ENCODE measurements at regions not wholly inside any gene's neighbourhood (a gene's known extent, or its start where the extent isn't known, plus 50 kb on each side); places are given as distances from the start of the nearest gene placed in this dataset.

GRCh38 chr9:18092138-18092537 lies 381.8 kb upstream of the ADAMTSL1 start:
- no peak overlapping the region for H4K91ac ChIP-seq (ENCODE audit: low read depth, low read length, poor library complexity)
- no peaks in the 10 kb centered on the region for H3K27me3 ChIP-seq (ENCODE audit: control insufficient read depth in 3 of 3, insufficient read depth in 3 of 3, low read depth in 1 of 3, low read length in 3 of 3)
- no peaks in the 10 kb centered on the region for H3K4me1 ChIP-seq (ENCODE audit: control insufficient read depth in 2 of 2, insufficient read depth in 1 of 2, low read depth in 1 of 2, low read length in 2 of 2)
- no peak overlapping the region for H2BK15ac ChIP-seq (ENCODE audit: low read length)
- no peaks in the 10 kb centered on the region for H3K36me3 ChIP-seq (replicated peaks in 1 of 2; ENCODE audit: control insufficient read depth in 2 of 2, insufficient read depth in 2 of 2, low read length in 2 of 2)
- no peak overlapping the region for H4K8ac ChIP-seq (ENCODE audit: low read depth, low read length)
- no peak overlapping the region for H3K14ac ChIP-seq (ENCODE audit: low read length)
- DNase-seq (ENCODE audit: low spot score), result no peak
- WGBS, 2 donors (ENCODE audit: extremely low coverage in 2 of 2, insufficient read length in 2 of 2, insufficient replicate concordance in 1 of 2), result no CpG with 5 or more reads among the region's 4 CpGs
- no peaks in the 10 kb centered on the region for H3K9me3 ChIP-seq (replicated peaks in 1 of 2; ENCODE audit: control insufficient read depth in 2 of 2, insufficient read depth in 1 of 2, low read depth in 1 of 2, low read length in 2 of 2)
- H2BK5ac ChIP-seq (ENCODE audit: low read length), result no peak overlapping the region
- no peak overlapping the region for H3K27ac ChIP-seq (replicated peaks; ENCODE audit: low read length)
- H2AFZ ChIP-seq (ENCODE audit: low read length), result no peak overlapping the region
- no peak overlapping the region for H3K4me2 ChIP-seq (ENCODE audit: insufficient read depth, low read length, poor library complexity, severe bottlenecking)
- no peak overlapping the region for H2BK12ac ChIP-seq (ENCODE audit: low read length)
- no peak overlapping the region for H3K4ac ChIP-seq (ENCODE audit: low read length)
- H3K18ac ChIP-seq (ENCODE audit: low read length), result no peak overlapping the region
- no peak overlapping the region for H3K9ac ChIP-seq (ENCODE audit: low read depth, low read length, poor library complexity)
- no peaks in the 10 kb centered on the region for H3K79me1 ChIP-seq (ENCODE audit: low read depth, low read length)
- no peak overlapping the region for H3K23ac ChIP-seq (ENCODE audit: low read depth, low read length, poor library complexity)
- no peak overlapping the region for H2BK120ac ChIP-seq (ENCODE audit: low read depth, low read length)
- no peak overlapping the region for H3K4me3 ChIP-seq (ENCODE audit: low read length in 2 of 2)
- no peak overlapping the region for H2AK5ac ChIP-seq (ENCODE audit: low read depth, low read length)

- no CpG with 5 or more reads among the region's 4 CpGs for WGBS, 2 donors (ENCODE audit: extremely low coverage in 2 of 2, insufficient read length in 2 of 2, insufficient replicate concordance in 1 of 2)
- Histone ChIP-seq H3K27ac (replicated peaks; ENCODE audit: low read length) (peak overlapping the region; percentile 4), H2BK12ac (ENCODE audit: low read length) (no peak overlapping the region), H2AK5ac (ENCODE audit: low read depth, low read length) (no peak overlapping the region), H3K27me3 (ENCODE audit: control insufficient read depth in 3 of 3, insufficient read depth in 3 of 3, low read depth in 1 of 3, low read length in 3 of 3) (no peaks in the 10 kb centered on the region), H3K36me3 (replicated peaks in 1 of 2; ENCODE audit: control insufficient read depth in 2 of 2, insufficient read depth in 2 of 2, low read length in 2 of 2) (no peaks in the 10 kb centered on the region), H2BK120ac (ENCODE audit: low read depth, low read length) (no peak overlapping the region), H3K4me2 (ENCODE audit: insufficient read depth, low read length, poor library complexity, severe bottlenecking) (no peak overlapping the region), H4K91ac (ENCODE audit: low read depth, low read length, poor library complexity) (no peak overlapping the region), H3K9me3 (replicated peaks in 1 of 2; ENCODE audit: control insufficient read depth in 2 of 2, insufficient read depth in 1 of 2, low read depth in 1 of 2, low read length in 2 of 2) (no peaks in the 10 kb centered on the region), H3K23ac (ENCODE audit: low read depth, low read length, poor library complexity) (no peak overlapping the region), H3K4me1 (ENCODE audit: control insufficient read depth in 2 of 2, insufficient read depth in 1 of 2, low read depth in 1 of 2, low read length in 2 of 2) (peaks cover 2 to 12% of the 10 kb centered on the region in 2 donors), H4K8ac (ENCODE audit: low read depth, low read length) (no peak overlapping the region), H3K14ac (ENCODE audit: low read length) (no peak overlapping the region), H2BK15ac (ENCODE audit: low read length) (no peak overlapping the region), H2AFZ (ENCODE audit: low read length) (peak overlapping the region; percentile 36), H3K79me1 (ENCODE audit: low read depth, low read length) (no peaks in the 10 kb centered on the region), H3K9ac (ENCODE audit: low read depth, low read length, poor library complexity) (no peak overlapping the region), H3K4ac (ENCODE audit: low read length) (no peak overlapping the region), H3K18ac (ENCODE audit: low read length) (no peak overlapping the region), H3K4me3 (ENCODE audit: low read length in 2 of 2) (no peak overlapping the region), H2BK5ac (ENCODE audit: low read length) (no peak overlapping the region)
- peak; percentile 26 for DNase-seq (ENCODE audit: low spot score)
These were observed 367.9 kb upstream of the ADAMTSL1 start for GRCh38 chr9:18106006-18106560.

- no peak overlapping the region for H3K9ac ChIP-seq (ENCODE audit: low read depth, low read length, poor library complexity)
- no CpG with 5 or more reads among the region's 4 CpGs for WGBS, 2 donors (ENCODE audit: extremely low coverage in 2 of 2, insufficient read length in 2 of 2, insufficient replicate concordance in 1 of 2)
- H3K27ac ChIP-seq (replicated peaks; ENCODE audit: low read length), result no peak overlapping the region
- no peak overlapping the region for H2BK12ac ChIP-seq (ENCODE audit: low read length)
- H3K36me3 ChIP-seq (replicated peaks in 1 of 2; ENCODE audit: control insufficient read depth in 2 of 2, insufficient read depth in 2 of 2, low read length in 2 of 2), result no peaks in the 10 kb centered on the region
- no peak overlapping the region for H2AK5ac ChIP-seq (ENCODE audit: low read depth, low read length)
- no peak for DNase-seq (ENCODE audit: low spot score)
- no peak overlapping the region for H2BK15ac ChIP-seq (ENCODE audit: low read length)
- no peaks in the 10 kb centered on the region for H3K9me3 ChIP-seq (replicated peaks in 1 of 2; ENCODE audit: control insufficient read depth in 2 of 2, insufficient read depth in 1 of 2, low read depth in 1 of 2, low read length in 2 of 2)
- no peak overlapping the region for H2BK5ac ChIP-seq (ENCODE audit: low read length)
- peaks cover 2 to 12% of the 10 kb centered on the region in 2 donors for H3K4me1 ChIP-seq (ENCODE audit: control insufficient read depth in 2 of 2, insufficient read depth in 1 of 2, low read depth in 1 of 2, low read length in 2 of 2)
- H2BK120ac ChIP-seq (ENCODE audit: low read depth, low read length), result no peak overlapping the region
- no peak overlapping the region for H3K23ac ChIP-seq (ENCODE audit: low read depth, low read length, poor library complexity)
- no peak overlapping the region for H3K4me2 ChIP-seq (ENCODE audit: insufficient read depth, low read length, poor library complexity, severe bottlenecking)
- H4K91ac ChIP-seq (ENCODE audit: low read depth, low read length, poor library complexity), result no peak overlapping the region
- H3K4ac ChIP-seq (ENCODE audit: low read length), result no peak overlapping the region
- H3K18ac ChIP-seq (ENCODE audit: low read length), result no peak overlapping the region
- no peak overlapping the region for H2AFZ ChIP-seq (ENCODE audit: low read length)
- no peak overlapping the region for H4K8ac ChIP-seq (ENCODE audit: low read depth, low read length)
- H3K27me3 ChIP-seq (ENCODE audit: control insufficient read depth in 3 of 3, insufficient read depth in 3 of 3, low read depth in 1 of 3, low read length in 3 of 3), result no peaks in the 10 kb centered on the region
- H3K14ac ChIP-seq (ENCODE audit: low read length), result no peak overlapping the region
- H3K4me3 ChIP-seq (ENCODE audit: low read length in 2 of 2), result no peak overlapping the region
- H3K79me1 ChIP-seq (ENCODE audit: low read depth, low read length), result no peaks in the 10 kb centered on the region
These were observed 364.3 kb upstream of the ADAMTSL1 start for GRCh38 chr9:18109675-18110074.

- Histone ChIP-seq H3K79me1 (ENCODE audit: low read depth, low read length) (no peaks in the 10 kb centered on the region), H3K23ac (ENCODE audit: low read depth, low read length, poor library complexity) (no peak overlapping the region), H2BK120ac (ENCODE audit: low read depth, low read length) (no peak overlapping the region), H4K91ac (ENCODE audit: low read depth, low read length, poor library complexity) (no peak overlapping the region), H3K27ac (replicated peaks; ENCODE audit: low read length) (no peak overlapping the region), H2BK12ac (ENCODE audit: low read length) (no peak overlapping the region), H3K4me2 (ENCODE audit: insufficient read depth, low read length, poor library complexity, severe bottlenecking) (no peak overlapping the region), H3K36me3 (replicated peaks in 1 of 2; ENCODE audit: control insufficient read depth in 2 of 2, insufficient read depth in 2 of 2, low read length in 2 of 2) (no peaks in the 10 kb centered on the region), H3K27me3 (ENCODE audit: control insufficient read depth in 3 of 3, insufficient read depth in 3 of 3, low read depth in 1 of 3, low read length in 3 of 3) (no peaks in the 10 kb centered on the region), H2BK15ac (ENCODE audit: low read length) (no peak overlapping the region), H3K9me3 (replicated peaks in 1 of 2; ENCODE audit: control insufficient read depth in 2 of 2, insufficient read depth in 1 of 2, low read depth in 1 of 2, low read length in 2 of 2) (no peaks in the 10 kb centered on the region), H3K18ac (ENCODE audit: low read length) (no peak overlapping the region), H3K9ac (ENCODE audit: low read depth, low read length, poor library complexity) (no peak overlapping the region), H4K8ac (ENCODE audit: low read depth, low read length) (no peak overlapping the region), H3K4me1 (ENCODE audit: control insufficient read depth in 2 of 2, insufficient read depth in 1 of 2, low read depth in 1 of 2, low read length in 2 of 2) (peaks cover 0 to 9% of the 10 kb centered on the region in 2 donors), H2AFZ (ENCODE audit: low read length) (no peak overlapping the region), H3K4me3 (ENCODE audit: low read length in 2 of 2) (no peak overlapping the region), H3K14ac (ENCODE audit: low read length) (no peak overlapping the region), H2BK5ac (ENCODE audit: low read length) (no peak overlapping the region), H2AK5ac (ENCODE audit: low read depth, low read length) (no peak overlapping the region), H3K4ac (ENCODE audit: low read length) (no peak overlapping the region)
- DNase-seq (ENCODE audit: low spot score), result no peak
These were observed 362.8 kb upstream of the ADAMTSL1 start for GRCh38 chr9:18111146-18111545.
